ENCODE measurements at regions not wholly inside any gene's neighbourhood (a gene's known extent, or its start where the extent isn't known, plus 50 kb on each side); places are given as distances from the start of the nearest gene placed in this dataset.

- ChIA-PET RAD21 (ENCODE audit: unreplicated experiment) (no interaction called here), POLR2A (no interaction called here), CTCF (no interaction called here), SMC1A (ENCODE audit: uncharacterized antibody, unreplicated experiment) (no interaction called here)
- H3K4me3 ChIP-seq, result no peak overlapping the region
- no peak overlapping the region for H2AFZ ChIP-seq (ENCODE audit: control insufficient read depth, low read depth, low read length)
- FAIRE-seq (no peak), ATAC-seq (no peak), DNase-seq (ENCODE audit: low read depth, low spot score) (no peak)
- no peaks in the 10 kb centered on the region for H3K4me1 ChIP-seq (ENCODE audit: control insufficient read depth, insufficient read depth, low read length)
- BruUV-seq (replicated peaks), result no TSS peak
- H4K20me1 ChIP-seq (ENCODE audit: control insufficient read depth, insufficient read depth), result no peaks in the 10 kb centered on the region
- in situ Hi-C loops (cut with MboI) (no loop called here), intact Hi-C loops (cut with micrococcal nuclease; ENCODE audit: unreplicated experiment) (no loop called here)
- TF ChIP-seq RAD51 (IDR thresholded peaks at IDR 0.05) (no peak), HDAC2 (IDR thresholded peaks at IDR 0.05) (no peak), PML (IDR thresholded peaks at IDR 0.05; ENCODE audit: low read length) (no peak), NFIC (IDR thresholded peaks at IDR 0.05; ENCODE audit: low read depth, low read length) (no peak), ZNF207 (IDR thresholded peaks at IDR 0.05; ENCODE audit: borderline replicate concordance) (no peak), EED (IDR thresholded peaks at IDR 0.05; ENCODE audit: low read depth) (no peak), ZNF24 (IDR thresholded peaks at IDR 0.05) (no peak), RFX5 (IDR thresholded peaks at IDR 0.05; ENCODE audit: low read depth, low read length) (no peak), MTA2 (IDR thresholded peaks at IDR 0.05; ENCODE audit: low read depth) (no peak), HCFC1 (IDR thresholded peaks at IDR 0.05; ENCODE audit: low read length) (no peak), ESRRA (IDR thresholded peaks at IDR 0.05; ENCODE audit: low read length) (no peak), WRNIP1 (IDR thresholded peaks at IDR 0.05; ENCODE audit: borderline replicate concordance, low read depth, low read length) (no peak), HSF1 (IDR thresholded peaks at IDR 0.05; ENCODE audit: low read depth, low read length) (no peak), CBX3 (IDR thresholded peaks at IDR 0.05; ENCODE audit: borderline replicate concordance, low read depth) (no peak)
- TF ChIP-seq, protein P1, sequence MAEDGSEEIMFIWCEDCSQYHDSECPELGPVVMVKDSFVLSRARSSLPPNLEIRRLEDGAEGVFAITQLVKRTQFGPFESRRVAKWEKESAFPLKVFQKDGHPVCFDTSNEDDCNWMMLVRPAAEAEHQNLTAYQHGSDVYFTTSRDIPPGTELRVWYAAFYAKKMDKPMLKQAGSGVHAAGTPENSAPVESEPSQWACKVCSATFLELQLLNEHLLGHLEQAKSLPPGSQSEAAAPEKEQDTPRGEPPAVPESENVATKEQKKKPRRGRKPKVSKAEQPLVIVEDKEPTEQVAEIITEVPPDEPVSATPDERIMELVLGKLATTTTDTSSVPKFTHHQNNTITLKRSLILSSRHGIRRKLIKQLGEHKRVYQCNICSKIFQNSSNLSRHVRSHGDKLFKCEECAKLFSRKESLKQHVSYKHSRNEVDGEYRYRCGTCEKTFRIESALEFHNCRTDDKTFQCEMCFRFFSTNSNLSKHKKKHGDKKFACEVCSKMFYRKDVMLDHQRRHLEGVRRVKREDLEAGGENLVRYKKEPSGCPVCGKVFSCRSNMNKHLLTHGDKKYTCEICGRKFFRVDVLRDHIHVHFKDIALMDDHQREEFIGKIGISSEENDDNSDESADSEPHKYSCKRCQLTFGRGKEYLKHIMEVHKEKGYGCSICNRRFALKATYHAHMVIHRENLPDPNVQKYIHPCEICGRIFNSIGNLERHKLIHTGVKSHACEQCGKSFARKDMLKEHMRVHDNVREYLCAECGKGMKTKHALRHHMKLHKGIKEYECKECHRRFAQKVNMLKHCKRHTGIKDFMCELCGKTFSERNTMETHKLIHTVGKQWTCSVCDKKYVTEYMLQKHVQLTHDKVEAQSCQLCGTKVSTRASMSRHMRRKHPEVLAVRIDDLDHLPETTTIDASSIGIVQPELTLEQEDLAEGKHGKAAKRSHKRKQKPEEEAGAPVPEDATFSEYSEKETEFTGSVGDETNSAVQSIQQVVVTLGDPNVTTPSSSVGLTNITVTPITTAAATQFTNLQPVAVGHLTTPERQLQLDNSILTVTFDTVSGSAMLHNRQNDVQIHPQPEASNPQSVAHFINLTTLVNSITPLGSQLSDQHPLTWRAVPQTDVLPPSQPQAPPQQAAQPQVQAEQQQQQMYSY (CRISPR knock-in tag; IDR thresholded peaks at IDR 0.05), result no peak
- no peak overlapping the region for H3K9ac ChIP-seq (ENCODE audit: control insufficient read depth, insufficient read depth, low read length)
- no peaks in the 10 kb centered on the region; the same call in 2 of the 3 replicates for H3K9me3 ChIP-seq (replicated peaks; ENCODE audit: control insufficient read depth, insufficient read depth, low read length)
- no peaks in the 10 kb centered on the region for H3K36me3 ChIP-seq (ENCODE audit: control insufficient read depth in 2 of 2, insufficient read depth in 2 of 2, low read length in 1 of 2)
- no peaks in the 10 kb centered on the region for H3K79me2 ChIP-seq (ENCODE audit: control insufficient read depth, insufficient read depth, low read length)
- H3K27me3 ChIP-seq (replicated peaks in 1 of 2; ENCODE audit: control insufficient read depth in 2 of 2, insufficient read depth in 2 of 2, low read length in 1 of 2), result no peaks in the 10 kb centered on the region; a peak in 1 of 4 replicates
- 63% methylated on average over 17 of the region's 17 CpGs for WGBS (ENCODE audit: insufficient coverage, insufficient replicate concordance, low lambda C conversion rate, missing lambda C conversion rate)
- H3K27ac ChIP-seq (ENCODE audit: control insufficient read depth, insufficient read depth), result no peak overlapping the region
- no peak overlapping the region for H3K4me2 ChIP-seq (ENCODE audit: control insufficient read depth, insufficient read depth)
Observed at GRCh38 chr2:439077-439476, 151.2 kb upstream of the ALKAL2 start.

All from GM12878 (cell line).